ENCODE measurements at regions not wholly inside any gene's neighbourhood (a gene's known extent, or its start where the extent isn't known, plus 50 kb on each side); places are given as distances from the start of the nearest gene placed in this dataset.

DNA sequence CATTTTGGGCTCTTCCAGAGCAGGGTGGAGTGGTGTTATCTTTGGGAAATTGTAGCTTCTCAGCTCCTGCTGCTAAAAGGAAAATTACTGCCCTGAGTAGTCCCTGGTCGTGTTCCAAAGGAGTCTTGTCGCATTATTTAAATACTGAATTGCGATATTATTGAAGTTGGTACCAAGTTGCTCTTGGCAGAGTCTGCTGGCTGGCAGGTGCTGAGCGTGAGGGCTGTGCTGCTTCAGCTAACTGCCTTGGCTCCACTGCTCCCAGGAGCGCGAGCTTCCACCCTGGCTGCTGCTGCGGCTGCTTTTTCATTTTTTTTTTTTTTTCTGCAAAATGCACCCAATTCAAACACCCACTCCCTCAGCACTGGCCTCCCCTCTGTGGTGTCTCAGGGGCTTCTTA is 289.8 kb downstream of the MAF start:
- WGBS, result 90% methylated on average over 7 of the region's 7 CpGs
- Histone ChIP-seq H3K27me3 (ENCODE audit: control insufficient read depth in 4 of 4, insufficient read depth in 4 of 4, low read length in 3 of 4) (no peaks in the 10 kb centered on the region), H3K27ac (ENCODE audit: low read depth in 1 of 2, low read length in 2 of 2) (no peak overlapping the region), H3K36me3 (ENCODE audit: control insufficient read depth in 4 of 4, insufficient read depth in 3 of 4, low read depth in 1 of 4, low read length in 3 of 4) (no peaks in the 10 kb centered on the region), H3K9ac (ENCODE audit: low read depth in 1 of 2, low read length in 2 of 2) (no peak overlapping the region), H3K4me1 (ENCODE audit: control insufficient read depth in 4 of 4, insufficient read depth in 4 of 4, low read length in 3 of 4) (no peaks in the 10 kb centered on the region), H3K9me3 (ENCODE audit: control insufficient read depth in 4 of 4, low read length in 3 of 4) (no peaks in the 10 kb centered on the region), H3K4me3 (ENCODE audit: low read depth in 1 of 3, low read length in 3 of 3) (no peak overlapping the region)
- no peak for TF ChIP-seq HNF4G (IDR thresholded peaks at IDR 0.05)
- TF ChIP-seq JUND (IDR thresholded peaks at IDR 0.05), result no peak
- TF ChIP-seq, protein P1, sequence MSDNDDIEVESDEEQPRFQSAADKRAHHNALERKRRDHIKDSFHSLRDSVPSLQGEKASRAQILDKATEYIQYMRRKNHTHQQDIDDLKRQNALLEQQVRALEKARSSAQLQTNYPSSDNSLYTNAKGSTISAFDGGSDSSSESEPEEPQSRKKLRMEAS (IDR thresholded peaks at IDR 0.05), result no peak
- TF ChIP-seq RXRA (IDR thresholded peaks at IDR 0.05), result no peak
- TF ChIP-seq, protein P2, sequence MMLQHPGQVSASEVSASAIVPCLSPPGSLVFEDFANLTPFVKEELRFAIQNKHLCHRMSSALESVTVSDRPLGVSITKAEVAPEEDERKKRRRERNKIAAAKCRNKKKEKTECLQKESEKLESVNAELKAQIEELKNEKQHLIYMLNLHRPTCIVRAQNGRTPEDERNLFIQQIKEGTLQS (IDR thresholded peaks at IDR 0.05), result no peak
- no peak for TF ChIP-seq HNF4A (conservative IDR thresholded peaks at IDR 0.05)
- no peak for TF ChIP-seq EGR1 (IDR thresholded peaks at IDR 0.05; ENCODE audit: low read depth in 2 of 2)
- TF ChIP-seq, protein P3, sequence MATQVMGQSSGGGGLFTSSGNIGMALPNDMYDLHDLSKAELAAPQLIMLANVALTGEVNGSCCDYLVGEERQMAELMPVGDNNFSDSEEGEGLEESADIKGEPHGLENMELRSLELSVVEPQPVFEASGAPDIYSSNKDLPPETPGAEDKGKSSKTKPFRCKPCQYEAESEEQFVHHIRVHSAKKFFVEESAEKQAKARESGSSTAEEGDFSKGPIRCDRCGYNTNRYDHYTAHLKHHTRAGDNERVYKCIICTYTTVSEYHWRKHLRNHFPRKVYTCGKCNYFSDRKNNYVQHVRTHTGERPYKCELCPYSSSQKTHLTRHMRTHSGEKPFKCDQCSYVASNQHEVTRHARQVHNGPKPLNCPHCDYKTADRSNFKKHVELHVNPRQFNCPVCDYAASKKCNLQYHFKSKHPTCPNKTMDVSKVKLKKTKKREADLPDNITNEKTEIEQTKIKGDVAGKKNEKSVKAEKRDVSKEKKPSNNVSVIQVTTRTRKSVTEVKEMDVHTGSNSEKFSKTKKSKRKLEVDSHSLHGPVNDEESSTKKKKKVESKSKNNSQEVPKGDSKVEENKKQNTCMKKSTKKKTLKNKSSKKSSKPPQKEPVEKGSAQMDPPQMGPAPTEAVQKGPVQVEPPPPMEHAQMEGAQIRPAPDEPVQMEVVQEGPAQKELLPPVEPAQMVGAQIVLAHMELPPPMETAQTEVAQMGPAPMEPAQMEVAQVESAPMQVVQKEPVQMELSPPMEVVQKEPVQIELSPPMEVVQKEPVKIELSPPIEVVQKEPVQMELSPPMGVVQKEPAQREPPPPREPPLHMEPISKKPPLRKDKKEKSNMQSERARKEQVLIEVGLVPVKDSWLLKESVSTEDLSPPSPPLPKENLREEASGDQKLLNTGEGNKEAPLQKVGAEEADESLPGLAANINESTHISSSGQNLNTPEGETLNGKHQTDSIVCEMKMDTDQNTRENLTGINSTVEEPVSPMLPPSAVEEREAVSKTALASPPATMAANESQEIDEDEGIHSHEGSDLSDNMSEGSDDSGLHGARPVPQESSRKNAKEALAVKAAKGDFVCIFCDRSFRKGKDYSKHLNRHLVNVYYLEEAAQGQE (IDR thresholded peaks at IDR 0.05), result no peak
- TF ChIP-seq FOXA1 (IDR thresholded peaks at IDR 0.05), result no peak
- no peak for TF ChIP-seq TAF1 (conservative IDR thresholded peaks at IDR 0.05)
- TF ChIP-seq, protein P4, sequence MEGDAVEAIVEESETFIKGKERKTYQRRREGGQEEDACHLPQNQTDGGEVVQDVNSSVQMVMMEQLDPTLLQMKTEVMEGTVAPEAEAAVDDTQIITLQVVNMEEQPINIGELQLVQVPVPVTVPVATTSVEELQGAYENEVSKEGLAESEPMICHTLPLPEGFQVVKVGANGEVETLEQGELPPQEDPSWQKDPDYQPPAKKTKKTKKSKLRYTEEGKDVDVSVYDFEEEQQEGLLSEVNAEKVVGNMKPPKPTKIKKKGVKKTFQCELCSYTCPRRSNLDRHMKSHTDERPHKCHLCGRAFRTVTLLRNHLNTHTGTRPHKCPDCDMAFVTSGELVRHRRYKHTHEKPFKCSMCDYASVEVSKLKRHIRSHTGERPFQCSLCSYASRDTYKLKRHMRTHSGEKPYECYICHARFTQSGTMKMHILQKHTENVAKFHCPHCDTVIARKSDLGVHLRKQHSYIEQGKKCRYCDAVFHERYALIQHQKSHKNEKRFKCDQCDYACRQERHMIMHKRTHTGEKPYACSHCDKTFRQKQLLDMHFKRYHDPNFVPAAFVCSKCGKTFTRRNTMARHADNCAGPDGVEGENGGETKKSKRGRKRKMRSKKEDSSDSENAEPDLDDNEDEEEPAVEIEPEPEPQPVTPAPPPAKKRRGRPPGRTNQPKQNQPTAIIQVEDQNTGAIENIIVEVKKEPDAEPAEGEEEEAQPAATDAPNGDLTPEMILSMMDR (IDR thresholded peaks at IDR 0.05; ENCODE audit: low read depth, low read length, missing input control), result no peak
- no peak for TF ChIP-seq RAD21 (IDR thresholded peaks at IDR 0.05)
- no peak for TF ChIP-seq GABPA (IDR thresholded peaks at IDR 0.05 in 1 of 2, conservative IDR thresholded peaks at IDR 0.05 in 1 of 2)
- no peak for TF ChIP-seq NR2F2 (IDR thresholded peaks at IDR 0.05)
- no peak for TF ChIP-seq FOXA2 (IDR thresholded peaks at IDR 0.05)
- TF ChIP-seq YY1 (IDR thresholded peaks at IDR 0.05), result no peak
- no peak for TF ChIP-seq SP1 (IDR thresholded peaks at IDR 0.05)
- DNase-seq (ENCODE audit: low spot score), result no peak

DNA sequence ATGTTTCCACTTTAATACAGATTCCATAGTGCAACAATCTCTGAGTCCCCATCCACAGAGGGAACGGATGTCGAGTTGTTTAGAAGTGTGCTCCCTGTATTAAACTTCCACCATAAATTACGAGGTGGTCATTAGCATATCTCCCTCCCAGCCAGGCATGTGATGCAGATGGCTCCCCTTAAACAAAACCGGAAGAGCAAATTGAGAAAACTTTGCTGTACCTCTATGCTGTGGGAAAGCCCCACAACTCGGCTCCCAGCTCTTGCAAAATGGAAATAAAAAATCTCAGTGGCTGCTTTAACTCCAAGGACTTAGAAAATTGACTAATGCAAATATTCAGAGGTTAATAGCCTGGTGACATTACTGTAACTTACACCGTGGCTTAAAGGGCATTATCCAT is 290.9 kb downstream of the MAF start:
- WGBS, result 71% methylated on average over 6 of the region's 6 CpGs
- Histone ChIP-seq H3K36me3 (ENCODE audit: control insufficient read depth in 4 of 4, insufficient read depth in 3 of 4, low read depth in 1 of 4, low read length in 3 of 4) (no peaks in the 10 kb centered on the region), H3K9me3 (ENCODE audit: control insufficient read depth in 4 of 4, low read length in 3 of 4) (no peaks in the 10 kb centered on the region), H3K27ac (ENCODE audit: low read depth in 1 of 2, low read length in 2 of 2) (no peak overlapping the region), H3K9ac (ENCODE audit: low read depth in 1 of 2, low read length in 2 of 2) (no peak overlapping the region), H3K27me3 (ENCODE audit: control insufficient read depth in 4 of 4, insufficient read depth in 4 of 4, low read length in 3 of 4) (no peaks in the 10 kb centered on the region), H3K4me3 (ENCODE audit: low read depth in 1 of 3, low read length in 3 of 3) (no peak overlapping the region), H3K4me1 (ENCODE audit: control insufficient read depth in 4 of 4, insufficient read depth in 4 of 4, low read length in 3 of 4) (no peaks in the 10 kb centered on the region)
- no peak for DNase-seq (ENCODE audit: low spot score)
- TF ChIP-seq RAD21 (IDR thresholded peaks at IDR 0.05), result no peak
- no peak for TF ChIP-seq HNF4A (conservative IDR thresholded peaks at IDR 0.05)
- TF ChIP-seq, protein P4 (IDR thresholded peaks at IDR 0.05; ENCODE audit: low read depth, low read length, missing input control), result no peak
